ENCODE measurements at regions not wholly inside any gene's neighbourhood (a gene's known extent, or its start where the extent isn't known, plus 50 kb on each side); places are given as distances from the start of the nearest gene placed in this dataset.

DNA sequence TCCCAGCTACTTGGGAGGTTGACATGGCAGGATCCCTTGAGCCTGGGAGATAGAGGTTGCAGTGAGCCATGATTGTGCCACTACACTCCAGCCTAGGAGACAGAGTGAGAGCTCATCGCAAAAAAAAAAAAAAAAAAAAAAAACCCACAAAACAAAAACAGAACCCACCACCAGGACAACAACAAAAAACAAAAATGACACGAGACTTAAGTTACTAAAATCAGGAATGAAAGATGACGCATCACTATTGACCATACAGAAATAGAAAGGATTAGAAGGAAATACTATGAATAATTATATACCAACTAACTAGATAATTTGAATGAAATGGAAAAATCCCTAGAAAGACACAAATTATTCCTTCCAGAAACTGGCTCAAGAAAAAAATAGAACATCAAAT, 432.4 kb upstream of the PMFBP1 start:
- TF ChIP-seq, protein P1, sequence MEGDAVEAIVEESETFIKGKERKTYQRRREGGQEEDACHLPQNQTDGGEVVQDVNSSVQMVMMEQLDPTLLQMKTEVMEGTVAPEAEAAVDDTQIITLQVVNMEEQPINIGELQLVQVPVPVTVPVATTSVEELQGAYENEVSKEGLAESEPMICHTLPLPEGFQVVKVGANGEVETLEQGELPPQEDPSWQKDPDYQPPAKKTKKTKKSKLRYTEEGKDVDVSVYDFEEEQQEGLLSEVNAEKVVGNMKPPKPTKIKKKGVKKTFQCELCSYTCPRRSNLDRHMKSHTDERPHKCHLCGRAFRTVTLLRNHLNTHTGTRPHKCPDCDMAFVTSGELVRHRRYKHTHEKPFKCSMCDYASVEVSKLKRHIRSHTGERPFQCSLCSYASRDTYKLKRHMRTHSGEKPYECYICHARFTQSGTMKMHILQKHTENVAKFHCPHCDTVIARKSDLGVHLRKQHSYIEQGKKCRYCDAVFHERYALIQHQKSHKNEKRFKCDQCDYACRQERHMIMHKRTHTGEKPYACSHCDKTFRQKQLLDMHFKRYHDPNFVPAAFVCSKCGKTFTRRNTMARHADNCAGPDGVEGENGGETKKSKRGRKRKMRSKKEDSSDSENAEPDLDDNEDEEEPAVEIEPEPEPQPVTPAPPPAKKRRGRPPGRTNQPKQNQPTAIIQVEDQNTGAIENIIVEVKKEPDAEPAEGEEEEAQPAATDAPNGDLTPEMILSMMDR (IDR thresholded peaks at IDR 0.05), result no peak
- TF ChIP-seq POLR2A (IDR thresholded peaks at IDR 0.05), result no peak

Measured in upper lobe of left lung (tissue), 4 donors.